ENCODE measurements at regions not wholly inside any gene's neighbourhood (a gene's known extent, or its start where the extent isn't known, plus 50 kb on each side); places are given as distances from the start of the nearest gene placed in this dataset.

DNA sequence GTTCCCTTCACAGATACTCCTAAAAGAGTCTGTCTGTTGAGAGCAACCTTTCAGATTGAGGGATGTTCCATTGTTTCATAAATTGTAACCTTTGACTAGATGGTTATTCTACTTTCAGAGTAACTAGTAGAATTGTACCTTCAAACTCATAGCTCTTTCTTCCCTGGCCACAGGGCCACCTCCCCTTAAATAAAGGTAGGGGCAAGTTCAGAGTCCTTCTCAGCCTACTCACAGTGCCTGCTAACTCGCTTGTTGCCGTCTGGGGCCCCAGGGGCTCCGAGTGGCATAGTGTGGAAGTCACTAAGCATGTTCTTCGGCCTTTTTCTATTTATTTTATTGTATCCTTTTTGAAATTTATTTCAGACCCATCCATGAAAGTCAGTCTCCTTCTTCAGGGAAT, 250.4 kb downstream of the ALX1 start:
- TF ChIP-seq, protein P1, sequence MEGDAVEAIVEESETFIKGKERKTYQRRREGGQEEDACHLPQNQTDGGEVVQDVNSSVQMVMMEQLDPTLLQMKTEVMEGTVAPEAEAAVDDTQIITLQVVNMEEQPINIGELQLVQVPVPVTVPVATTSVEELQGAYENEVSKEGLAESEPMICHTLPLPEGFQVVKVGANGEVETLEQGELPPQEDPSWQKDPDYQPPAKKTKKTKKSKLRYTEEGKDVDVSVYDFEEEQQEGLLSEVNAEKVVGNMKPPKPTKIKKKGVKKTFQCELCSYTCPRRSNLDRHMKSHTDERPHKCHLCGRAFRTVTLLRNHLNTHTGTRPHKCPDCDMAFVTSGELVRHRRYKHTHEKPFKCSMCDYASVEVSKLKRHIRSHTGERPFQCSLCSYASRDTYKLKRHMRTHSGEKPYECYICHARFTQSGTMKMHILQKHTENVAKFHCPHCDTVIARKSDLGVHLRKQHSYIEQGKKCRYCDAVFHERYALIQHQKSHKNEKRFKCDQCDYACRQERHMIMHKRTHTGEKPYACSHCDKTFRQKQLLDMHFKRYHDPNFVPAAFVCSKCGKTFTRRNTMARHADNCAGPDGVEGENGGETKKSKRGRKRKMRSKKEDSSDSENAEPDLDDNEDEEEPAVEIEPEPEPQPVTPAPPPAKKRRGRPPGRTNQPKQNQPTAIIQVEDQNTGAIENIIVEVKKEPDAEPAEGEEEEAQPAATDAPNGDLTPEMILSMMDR (IDR thresholded peaks at IDR 0.05) = no peak
- TF ChIP-seq POLR2A (IDR thresholded peaks at IDR 0.05) = no peak
- H3K4me3 ChIP-seq = no peak overlapping the region
- no peak for ATAC-seq
- H3K4me1 ChIP-seq = no peaks in the 10 kb centered on the region
- no peaks in the 10 kb centered on the region for H3K9me3 ChIP-seq
- H3K27ac ChIP-seq = no peak overlapping the region
- H3K27me3 ChIP-seq = no peaks in the 10 kb centered on the region
- no peaks in the 10 kb centered on the region for H3K36me3 ChIP-seq
- 81 to 86% methylated on average over 4 of the region's 4 CpGs for WGBS, 2 donors (ENCODE audit: low coverage in 1 of 2)

DNA sequence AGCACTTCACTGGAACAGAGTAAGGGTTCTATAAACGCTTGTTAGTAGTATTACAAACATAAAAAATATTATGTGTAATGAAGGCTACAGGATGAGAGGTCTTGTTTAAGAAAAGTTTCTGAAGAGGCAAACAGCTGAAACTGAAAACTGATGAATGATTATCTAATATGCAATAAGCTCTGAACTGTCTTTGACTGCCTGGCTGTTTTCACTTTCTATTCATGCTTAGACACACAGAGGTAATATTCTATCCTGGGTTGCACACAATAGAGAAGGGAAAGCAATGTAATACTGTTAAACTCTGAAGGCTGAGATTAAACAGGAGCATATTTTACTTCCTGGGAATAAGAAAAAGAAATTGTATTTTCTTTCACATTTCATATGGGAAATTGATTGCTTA, 251.3 kb downstream of the ALX1 start:
- TF ChIP-seq EP300 (IDR thresholded peaks at IDR 0.05) (no peak), POLR2A (IDR thresholded peaks at IDR 0.05) (no peak), POLR2AphosphoS5 (IDR thresholded peaks at IDR 0.05) (no peak)
- TF ChIP-seq, protein P1 (IDR thresholded peaks at IDR 0.05) = no peak
- Histone ChIP-seq H3K27me3 (no peaks in the 10 kb centered on the region), H3K36me3 (no peaks in the 10 kb centered on the region), H3K27ac (no peak overlapping the region), H3K9me3 (no peaks in the 10 kb centered on the region), H3K4me3 (no peak overlapping the region), H3K4me1 (no peaks in the 10 kb centered on the region)
- no peak for ATAC-seq
- WGBS, 2 donors (ENCODE audit: low coverage in 1 of 2) = 0 to 14% methylated on average over 1 of the region's 1 CpG

- Histone ChIP-seq H3K4me1 (no peaks in the 10 kb centered on the region), H3K9me3 (no peaks in the 10 kb centered on the region), H3K4me3 (no peak overlapping the region), H3K36me3 (no peaks in the 10 kb centered on the region), H3K27me3 (no peaks in the 10 kb centered on the region), H3K27ac (no peak overlapping the region)
- 81 to 88% methylated on average over 2 of the region's 2 CpGs for WGBS, 2 donors (ENCODE audit: low coverage in 1 of 2)
- ATAC-seq = no peak
- TF ChIP-seq POLR2AphosphoS5 (IDR thresholded peaks at IDR 0.05) = no peak
- TF ChIP-seq EP300 (IDR thresholded peaks at IDR 0.05) = no peak
- TF ChIP-seq, protein P1 (IDR thresholded peaks at IDR 0.05) = no peak
- no peak for TF ChIP-seq POLR2A (IDR thresholded peaks at IDR 0.05)
These were observed 269.6 kb downstream of the ALX1 start for GRCh38 chr12:85549640-85550039.

GRCh38 chr12:85550924-85551323, 270.9 kb downstream of the ALX1 start:
- 58 to 61% methylated on average over 2 of the region's 2 CpGs for WGBS, 2 donors (ENCODE audit: low coverage in 1 of 2)
- no peaks in the 10 kb centered on the region for H3K9me3 ChIP-seq
- TF ChIP-seq POLR2A (IDR thresholded peaks at IDR 0.05) (no peak), EP300 (IDR thresholded peaks at IDR 0.05) (no peak), POLR2AphosphoS5 (IDR thresholded peaks at IDR 0.05) (no peak)
- TF ChIP-seq, protein P1 (IDR thresholded peaks at IDR 0.05) = no peak
- ATAC-seq = no peak
- H3K36me3 ChIP-seq = no peaks in the 10 kb centered on the region
- H3K4me3 ChIP-seq = no peak overlapping the region
- no peak overlapping the region for H3K27ac ChIP-seq
- H3K27me3 ChIP-seq = no peaks in the 10 kb centered on the region
- no peaks in the 10 kb centered on the region for H3K4me1 ChIP-seq

- Histone ChIP-seq H3K36me3 (no peaks in the 10 kb centered on the region), H3K4me3 (no peak overlapping the region), H3K9me3 (no peaks in the 10 kb centered on the region), H3K4me1 (no peaks in the 10 kb centered on the region), H3K27me3 (no peaks in the 10 kb centered on the region), H3K27ac (no peak overlapping the region)
- no peak for ATAC-seq
- TF ChIP-seq EP300 (IDR thresholded peaks at IDR 0.05) = no peak
- no peak for TF ChIP-seq POLR2A (IDR thresholded peaks at IDR 0.05)
- TF ChIP-seq, protein P1 (IDR thresholded peaks at IDR 0.05) = no peak
- TF ChIP-seq POLR2AphosphoS5 (IDR thresholded peaks at IDR 0.05) = no peak
- 83 to 96% methylated on average over 2 to 3 of the region's 3 CpGs for WGBS, 2 donors (ENCODE audit: low coverage in 1 of 2)
These were observed 272.4 kb downstream of the ALX1 start for GRCh38 chr12:85552461-85552860.
